Inflammatory macrophage (primary cell): ENCODE measurements at regions not wholly inside any gene's neighbourhood (a gene's known extent, or its start where the extent isn't known, plus 50 kb on each side); places are given as distances from the start of the nearest gene placed in this dataset.

Source experiments
- DNase-seq, 2 donors: peaks; one replicate each; pipeline ENCODE4 v3.0.0-alpha.2; 2020 to 2022

GRCh38 chr16:64534180-64534780 lies 587.6 kb downstream of the CDH11 start:
- DNase-seq = no peak

- DNase-seq = no peak
These were observed 589.2 kb downstream of the CDH11 start for GRCh38 chr16:64532691-64533090.

GRCh38 chr16:64532117-64532516 lies 589.7 kb downstream of the CDH11 start:
- DNase-seq = no peak

DNA sequence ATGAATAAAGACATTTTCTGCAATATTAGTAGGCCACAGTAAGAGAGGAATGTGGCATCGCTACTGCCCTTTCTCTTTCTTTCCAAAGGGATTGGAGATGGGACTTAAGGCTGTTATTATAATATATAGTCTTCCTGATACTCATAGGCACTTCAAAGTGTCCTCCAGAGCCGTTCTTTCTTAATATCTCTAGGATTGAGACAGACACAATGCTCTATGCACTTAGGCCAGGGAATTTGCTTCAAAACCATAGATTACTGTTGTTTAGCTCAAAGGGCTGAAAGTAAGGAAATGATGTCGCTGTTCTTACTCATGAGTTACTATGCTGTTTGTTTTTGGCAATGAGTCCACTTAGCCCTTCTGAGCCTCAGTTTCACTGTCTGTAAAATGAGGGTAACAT lies 590.5 kb downstream of the CDH11 start:
- no peak for DNase-seq

GRCh38 chr16:64522548-64522947 lies 599.3 kb downstream of the CDH11 start:
- DNase-seq = no peak

DNA sequence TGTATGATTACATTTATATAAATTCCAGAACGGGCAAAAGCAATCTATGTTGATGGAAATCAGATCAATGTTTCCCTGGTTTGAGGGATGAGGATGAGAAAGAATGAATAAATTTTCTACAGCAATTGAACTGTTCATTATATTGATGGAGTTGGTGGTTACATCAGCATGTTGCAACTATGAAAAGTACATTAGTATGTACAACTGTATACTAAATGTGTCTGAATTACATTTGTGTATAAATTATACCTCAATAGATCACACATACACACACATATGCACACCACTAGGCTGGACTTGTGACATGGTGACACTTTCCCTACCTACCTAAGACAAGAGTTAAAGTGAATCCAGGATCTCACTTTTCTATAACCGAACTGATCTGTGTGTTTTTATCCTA lies 608.0 kb downstream of the CDH11 start:
- no peak for DNase-seq

DNA sequence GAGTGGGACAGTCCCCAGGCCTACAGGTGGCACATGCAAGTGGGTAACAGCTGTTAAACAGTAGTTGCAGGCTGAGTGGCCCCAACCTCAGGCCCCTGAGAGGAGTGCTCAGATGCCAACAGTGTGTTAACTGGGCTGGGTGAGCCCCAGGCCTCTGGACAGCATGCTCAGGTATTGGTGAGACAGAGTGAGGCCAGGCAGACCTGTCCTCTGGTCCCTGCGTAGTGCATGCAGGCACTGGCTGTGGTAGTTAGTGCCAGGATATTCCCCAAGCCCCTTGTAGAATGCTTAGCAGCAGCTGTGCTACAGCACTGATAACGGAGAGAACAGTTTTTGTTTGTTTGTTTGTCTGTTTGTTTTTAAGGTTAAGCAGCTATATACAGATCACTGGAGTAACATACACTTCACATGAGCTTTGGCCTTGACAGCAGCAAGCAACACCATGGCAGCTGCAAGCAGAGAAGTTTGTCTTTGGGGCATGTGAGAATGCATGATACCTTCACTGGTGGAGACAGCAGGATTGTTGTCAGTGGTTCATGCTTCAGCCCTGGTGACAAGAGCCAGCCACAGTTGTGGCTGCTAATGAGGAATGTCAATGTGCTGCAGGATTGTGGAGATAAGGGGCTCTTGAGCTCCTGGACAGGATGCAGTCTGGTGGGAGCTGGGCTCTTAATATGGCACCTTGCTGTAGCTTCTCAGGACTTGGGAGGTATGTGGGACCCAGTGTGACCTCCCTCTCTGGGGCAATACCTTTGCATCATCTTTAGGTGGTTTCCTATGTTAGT lies 614.4 kb downstream of the CDH11 start:
- no peak for DNase-seq

- no peak for DNase-seq
These were observed 622.7 kb downstream of the CDH11 start for GRCh38 chr16:64499211-64499610.

DNA sequence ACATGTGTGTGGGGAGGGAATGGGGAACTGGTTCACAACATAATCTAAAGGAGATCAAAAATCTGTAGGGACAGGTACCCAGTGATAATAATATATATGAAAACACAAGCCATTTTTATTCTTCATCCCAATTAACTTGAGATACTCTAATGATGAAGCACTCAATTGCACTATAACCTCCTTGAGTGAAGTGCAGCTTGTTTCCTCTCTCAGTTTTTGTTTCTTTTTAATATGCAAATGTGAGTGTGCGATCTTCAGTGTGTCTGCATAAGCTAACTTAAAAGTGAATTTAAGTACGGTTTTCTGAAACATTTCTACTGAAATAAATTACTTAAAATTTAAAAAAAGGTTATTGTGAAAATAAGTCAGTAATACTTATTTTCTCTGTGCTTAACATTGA lies 623.5 kb downstream of the CDH11 start:
- DNase-seq = no peak

- no peak for DNase-seq
These were observed 628.2 kb downstream of the CDH11 start for GRCh38 chr16:64493709-64494108.

DNA sequence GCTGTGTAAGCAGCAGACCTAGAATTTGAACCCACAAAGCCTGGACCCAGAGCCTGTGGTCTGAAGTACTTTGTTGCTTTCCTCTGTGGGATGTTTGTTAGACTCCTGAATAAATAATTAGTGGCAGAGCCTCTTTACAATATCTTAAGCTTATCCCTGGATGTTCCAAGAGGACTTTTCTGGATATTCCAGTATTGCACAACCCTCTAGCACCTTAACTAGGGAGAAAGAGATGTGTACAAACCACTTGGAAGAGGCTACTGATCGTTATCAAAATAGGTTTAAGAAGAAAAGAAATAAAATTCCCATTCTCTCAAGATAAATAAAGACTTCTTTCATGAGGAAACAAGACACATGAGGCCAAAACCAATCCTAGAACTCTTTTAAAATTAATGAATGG lies 632.4 kb downstream of the CDH11 start:
- no peak for DNase-seq

DNA sequence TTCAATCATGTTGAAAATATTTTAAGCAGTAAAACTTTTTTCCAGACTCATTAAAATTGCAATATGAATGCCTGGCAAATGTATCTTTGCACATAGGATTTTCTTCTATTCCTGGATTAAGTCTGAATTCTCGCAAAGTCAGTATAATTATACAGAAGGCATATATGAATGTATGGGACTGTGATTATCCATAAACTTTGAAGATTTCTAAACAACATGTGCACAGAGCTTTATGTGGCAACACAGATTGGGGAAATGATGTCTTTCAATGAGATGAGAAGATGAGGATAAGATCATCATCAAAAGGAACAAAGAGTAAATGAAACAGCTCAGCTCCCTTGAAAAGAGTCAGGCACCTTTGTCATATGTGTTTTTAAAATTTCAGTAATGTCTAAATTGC lies 635.3 kb downstream of the CDH11 start:
- DNase-seq = no peak

DNA sequence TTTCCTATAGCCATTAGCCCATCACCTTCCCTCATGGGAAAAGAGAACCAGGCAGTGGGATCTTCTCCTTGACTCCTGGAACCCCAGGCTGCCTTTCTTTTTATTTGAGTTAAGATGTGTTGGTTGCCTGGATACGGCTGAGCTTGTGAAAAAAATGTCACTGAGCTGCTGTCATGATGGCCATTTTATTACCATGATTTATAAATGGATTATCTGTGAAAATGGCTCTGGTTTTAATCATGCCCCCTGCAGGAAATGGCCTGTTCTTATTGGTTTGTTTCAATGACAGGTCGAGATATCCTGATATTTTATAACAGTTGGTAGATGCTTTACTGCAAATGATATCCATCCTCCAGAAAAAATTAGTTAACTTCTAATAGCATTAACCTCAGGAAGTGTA lies 640.4 kb downstream of the CDH11 start:
- no peak for DNase-seq

- no peak for DNase-seq
These were observed 643.5 kb downstream of the CDH11 start for GRCh38 chr16:64478252-64478906.

GRCh38 chr16:64475627-64476351 lies 646.1 kb downstream of the CDH11 start:
- DNase-seq = no peak

DNA sequence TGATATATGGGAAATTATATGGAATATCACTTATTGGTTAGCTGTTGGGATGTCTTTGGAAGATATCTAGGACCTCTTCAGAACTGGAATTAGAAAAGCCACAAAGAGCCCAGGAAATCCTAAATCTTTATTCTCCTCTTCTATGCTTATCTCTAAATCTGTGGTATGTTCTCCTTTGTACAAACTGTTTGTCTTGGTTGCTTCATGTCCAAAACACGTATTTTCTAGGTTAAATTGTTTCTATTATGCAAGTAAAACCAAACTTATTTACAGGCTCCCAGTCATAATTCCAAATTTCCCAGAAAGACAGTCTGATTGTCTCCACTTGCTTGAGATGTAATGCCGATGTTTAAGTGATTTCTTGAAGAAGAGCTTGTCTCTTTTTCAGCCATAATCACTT lies 650.9 kb downstream of the CDH11 start:
- no peak for DNase-seq

DNA sequence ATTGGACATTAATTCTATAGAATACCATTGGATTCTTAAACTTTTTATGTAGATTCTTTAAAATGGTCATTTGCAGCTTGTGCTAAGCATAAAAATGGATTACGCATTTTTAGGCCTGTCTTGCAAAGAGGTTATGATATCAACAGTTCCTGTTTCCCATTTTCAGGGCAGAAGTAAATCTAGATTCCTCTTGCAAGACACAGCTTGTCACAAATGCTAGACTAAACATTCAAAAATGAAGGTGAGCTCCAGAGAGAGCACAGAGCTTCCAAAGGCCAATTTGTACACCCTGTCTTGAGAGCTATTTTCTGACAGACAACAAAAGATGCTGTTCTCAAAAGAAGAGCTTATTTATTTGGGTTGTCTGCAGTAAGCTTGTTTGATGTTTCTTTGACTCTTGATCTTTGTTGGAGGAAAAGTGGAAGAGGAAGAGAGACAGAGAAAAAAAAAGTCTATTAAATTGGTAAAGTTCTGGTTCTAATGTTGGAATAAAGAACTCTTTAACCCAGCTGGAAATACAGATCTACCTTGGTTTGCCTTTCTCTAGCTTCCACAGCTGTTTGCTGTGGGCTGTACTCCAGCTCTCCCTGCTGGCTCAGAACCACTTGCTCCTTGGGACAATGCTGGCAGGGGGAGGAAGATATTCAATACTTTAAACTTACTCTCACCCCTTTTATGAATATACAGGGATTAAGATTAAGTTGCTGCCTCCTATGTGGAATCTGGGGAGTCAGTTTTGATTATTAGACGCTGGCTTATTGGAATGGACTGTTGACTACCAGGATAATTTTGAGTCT lies 651.8 kb downstream of the CDH11 start:
- DNase-seq = no peak

DNA sequence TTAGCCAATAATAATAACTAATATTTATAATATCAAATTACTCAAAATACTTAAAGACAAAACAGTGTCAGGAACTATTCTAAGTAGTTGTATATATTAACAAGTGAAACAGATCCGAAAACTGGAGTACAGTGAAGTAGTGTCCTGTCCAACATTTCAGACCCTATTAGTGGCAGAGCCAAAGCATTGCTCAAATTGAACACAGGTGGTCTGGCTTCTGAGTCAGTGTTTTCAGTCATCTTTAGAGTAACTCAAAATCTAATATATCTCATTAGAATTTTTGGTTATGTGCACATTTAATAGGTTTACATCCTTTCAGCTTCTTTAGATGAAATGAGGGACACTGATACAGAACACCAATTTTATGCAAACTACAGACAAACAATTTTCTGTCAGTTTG lies 652.5 kb downstream of the CDH11 start:
- DNase-seq = no peak

- no peak for DNase-seq
These were observed 653.3 kb downstream of the CDH11 start for GRCh38 chr16:64468515-64469090.

GRCh38 chr16:64459821-64460220 lies 662.0 kb downstream of the CDH11 start:
- no peak for DNase-seq

GRCh38 chr16:64459402-64459801 lies 662.5 kb downstream of the CDH11 start:
- no peak for DNase-seq

- DNase-seq = no peak
These were observed 666.6 kb downstream of the CDH11 start for GRCh38 chr16:64455275-64455674.
